Activated T-cell treated with anti-CD3 and anti-CD28 coated beads for 48 hours (primary cell): ENCODE measurements at regions not wholly inside any gene's neighbourhood (a gene's known extent, or its start where the extent isn't known, plus 50 kb on each side); places are given as distances from the start of the nearest gene placed in this dataset.
A peak's percentile ranks its signal among the peaks of the same experiment; 100 is the strongest.

Source experiments
- DNase-seq: peaks from one replicate; pipeline ENCODE4 v3.0.0-alpha.2; 2020; ENCODE audit warnings: low read depth

DNA sequence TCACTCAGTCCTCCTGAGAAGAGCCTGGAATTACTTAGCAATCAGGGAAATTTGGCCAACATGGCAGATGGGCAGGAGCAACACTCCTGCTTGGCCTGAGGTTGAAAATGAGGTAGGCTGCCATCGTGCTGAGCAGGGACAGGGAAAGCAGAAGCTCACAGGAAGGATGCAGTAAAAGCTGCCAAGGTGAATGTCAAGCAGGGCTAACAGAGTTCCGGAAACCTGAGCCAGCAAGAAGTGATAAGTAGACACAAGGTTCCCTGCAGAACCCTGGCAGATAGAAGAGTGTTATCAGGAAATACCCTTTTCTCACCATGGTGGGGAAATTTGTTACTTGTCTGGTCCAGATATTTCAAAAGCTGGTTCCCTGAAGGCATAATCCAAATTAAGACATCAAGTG is 454.3 kb upstream of the MEX3C start:
- DNase-seq: no peak

GRCh38 chr18:51653507-51654213 is 456.2 kb upstream of the MEX3C start:
- DNase-seq: no peak

DNA sequence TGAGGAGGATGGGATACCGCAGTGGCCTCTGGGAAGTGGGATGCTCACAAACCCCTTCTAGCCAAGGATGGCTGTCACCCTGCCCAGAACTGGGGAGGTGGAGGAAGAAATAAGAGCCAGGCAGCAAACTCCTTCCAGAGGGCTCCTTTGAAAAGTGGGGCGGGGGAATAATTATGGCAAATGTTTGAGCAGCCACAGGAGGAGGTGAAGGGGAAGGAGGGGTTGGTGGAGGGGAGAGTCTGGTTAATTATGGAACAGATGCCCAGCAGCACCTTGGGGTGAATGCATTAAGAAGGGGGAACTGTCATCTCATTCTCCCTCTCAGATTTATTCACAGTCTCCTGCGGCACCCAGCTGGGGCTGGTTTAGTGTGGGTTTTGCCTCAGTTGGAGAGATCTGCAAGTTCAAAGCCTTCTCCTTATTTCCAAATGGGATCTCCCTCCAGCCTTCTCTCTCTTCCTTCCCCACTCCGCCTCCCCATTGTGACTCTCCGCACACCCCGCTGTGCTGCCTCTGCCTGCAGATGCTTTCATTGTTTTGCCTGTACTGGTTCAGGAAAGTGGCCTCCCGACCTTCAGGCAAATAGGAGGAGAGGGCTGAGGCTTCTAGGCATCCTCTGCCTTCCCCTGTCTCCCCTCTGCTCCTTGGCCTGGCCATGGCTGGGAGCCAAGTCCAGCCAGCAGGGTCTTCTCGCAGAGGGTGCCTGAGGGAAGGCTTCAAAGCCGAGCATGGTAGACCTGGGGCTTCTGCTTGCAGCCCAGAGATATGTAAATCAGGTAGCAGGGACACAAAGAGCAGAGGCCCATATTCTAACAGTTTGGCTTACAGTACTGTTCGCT is 457.2 kb upstream of the MEX3C start:
- no peak for DNase-seq

GRCh38 chr18:51655327-51655698 is 457.8 kb upstream of the MEX3C start:
- DNase-seq: no peak

DNA sequence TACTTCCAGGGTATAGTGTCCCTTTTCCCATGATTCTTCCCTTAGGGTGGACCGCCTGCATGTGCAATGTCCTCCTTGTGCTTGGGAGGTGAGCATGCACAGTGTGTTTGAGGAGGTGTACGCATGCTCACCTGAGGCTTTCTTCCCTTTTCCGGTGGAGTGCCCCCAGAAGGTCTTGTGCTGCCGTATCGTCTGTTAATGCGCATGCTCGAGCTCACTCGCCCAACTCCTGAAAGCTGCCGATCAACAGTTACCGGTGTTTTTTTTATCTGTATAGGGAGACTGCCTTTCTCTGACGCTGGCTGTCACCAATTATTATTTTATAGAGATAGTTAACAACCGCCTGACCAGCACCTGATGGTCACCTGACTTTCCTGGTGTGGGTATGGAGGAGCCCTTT is 458.8 kb upstream of the MEX3C start:
- DNase-seq: no peak

GRCh38 chr18:51658436-51658835 is 461.0 kb upstream of the MEX3C start:
- no peak for DNase-seq

- no peak for DNase-seq
Measured at GRCh38 chr18:51659781-51660180, 462.3 kb upstream of the MEX3C start.

- no peak for DNase-seq
Measured at GRCh38 chr18:51660188-51660715, 462.8 kb upstream of the MEX3C start.

DNA sequence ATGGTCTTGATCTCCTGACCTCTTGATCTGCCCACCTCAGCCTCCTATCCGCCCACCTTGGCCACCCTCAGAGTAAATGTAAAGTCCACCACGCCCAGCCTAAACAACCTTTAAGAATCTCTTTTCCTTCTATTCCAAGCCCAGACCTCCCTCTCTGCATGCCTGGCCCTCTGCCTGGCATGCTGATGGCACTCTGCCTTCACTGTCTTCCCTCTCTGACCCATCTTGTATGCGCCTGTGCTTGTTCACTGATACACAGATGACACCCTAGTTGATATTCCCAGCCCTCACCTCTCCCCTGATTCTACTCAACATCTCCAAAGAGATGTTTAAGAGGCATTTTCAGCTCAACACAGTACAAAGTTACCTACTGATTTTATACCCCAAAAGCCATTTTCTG is 466.8 kb upstream of the MEX3C start:
- no peak for DNase-seq

DNA sequence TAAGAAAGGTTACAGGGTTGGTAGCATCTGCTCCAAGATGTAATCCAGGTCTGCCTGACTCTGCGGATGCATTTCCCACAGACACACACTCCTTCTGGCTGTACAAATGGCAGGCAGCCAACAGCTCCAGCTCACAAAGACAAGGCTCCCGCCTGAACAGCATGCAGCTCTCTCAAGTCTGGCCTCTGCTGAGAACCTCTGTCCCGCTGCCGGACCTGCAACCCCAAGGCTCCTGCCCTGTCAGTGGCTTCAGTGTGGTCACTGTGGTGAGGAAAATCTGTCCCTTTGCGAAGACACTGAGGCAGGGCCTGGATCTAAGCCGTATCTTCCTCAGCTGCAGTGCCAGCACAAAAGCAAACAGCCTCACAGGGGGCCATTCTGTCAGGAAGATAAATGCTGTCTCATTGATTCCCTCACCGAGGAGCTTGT is 469.3 kb upstream of the MEX3C start:
- DNase-seq: no peak

GRCh38 chr18:51668101-51668500 is 470.6 kb upstream of the MEX3C start:
- DNase-seq: peak; percentile 38

GRCh38 chr18:51668607-51669006 is 471.1 kb upstream of the MEX3C start:
- DNase-seq: no peak

GRCh38 chr18:51686590-51686989 is 489.1 kb upstream of the MEX3C start:
- DNase-seq: no peak

GRCh38 chr18:51687845-51688585 is 490.5 kb upstream of the MEX3C start:
- no peak for DNase-seq

DNA sequence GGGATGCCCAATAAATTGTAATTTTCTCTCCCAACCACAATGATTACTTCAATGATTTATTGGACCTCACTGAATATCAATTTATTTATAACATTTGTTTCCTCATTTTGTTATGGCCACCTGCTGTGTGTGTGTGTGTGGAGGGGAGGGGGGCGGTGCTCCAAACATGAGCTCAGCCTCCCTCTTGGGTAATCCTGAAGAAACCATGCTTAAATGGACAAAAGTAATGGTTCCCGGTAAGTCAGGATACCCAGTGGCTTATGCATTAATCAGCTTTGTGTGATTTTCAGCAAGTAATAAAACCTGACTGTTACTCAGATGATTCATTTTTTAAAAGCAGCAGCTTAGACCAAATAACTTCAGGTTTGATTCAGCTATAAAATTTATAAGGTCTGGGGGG is 495.1 kb upstream of the MEX3C start:
- no peak for DNase-seq

DNA sequence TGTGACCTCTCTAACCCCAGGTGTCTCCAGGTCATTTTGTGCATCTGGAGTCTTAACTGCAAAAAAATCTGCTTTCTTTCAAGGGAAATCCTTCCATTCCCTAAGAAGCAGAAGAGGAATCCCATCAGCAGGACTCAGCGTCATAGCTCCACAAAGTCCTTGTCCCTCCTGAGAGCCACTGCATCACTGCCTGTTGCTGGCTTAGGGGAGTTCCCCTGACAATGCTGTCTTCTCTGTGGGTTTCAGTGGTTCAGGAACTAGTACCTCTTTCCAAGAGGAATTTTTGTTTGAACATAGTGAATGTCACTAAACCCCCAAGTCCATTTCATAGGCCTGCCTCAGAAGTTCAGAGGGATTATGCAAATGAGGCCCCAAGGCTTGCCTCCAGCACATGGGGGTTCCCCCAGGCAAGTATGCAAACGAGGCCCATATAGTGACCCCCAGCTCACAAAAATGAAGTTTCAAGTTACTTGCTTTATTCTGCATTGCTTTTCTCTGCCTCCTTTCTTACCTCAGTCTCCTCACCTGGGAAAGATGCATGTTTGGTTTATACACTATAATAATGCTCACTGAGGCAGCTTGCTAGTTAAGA is 513.9 kb upstream of the MEX3C start:
- no peak for DNase-seq

DNA sequence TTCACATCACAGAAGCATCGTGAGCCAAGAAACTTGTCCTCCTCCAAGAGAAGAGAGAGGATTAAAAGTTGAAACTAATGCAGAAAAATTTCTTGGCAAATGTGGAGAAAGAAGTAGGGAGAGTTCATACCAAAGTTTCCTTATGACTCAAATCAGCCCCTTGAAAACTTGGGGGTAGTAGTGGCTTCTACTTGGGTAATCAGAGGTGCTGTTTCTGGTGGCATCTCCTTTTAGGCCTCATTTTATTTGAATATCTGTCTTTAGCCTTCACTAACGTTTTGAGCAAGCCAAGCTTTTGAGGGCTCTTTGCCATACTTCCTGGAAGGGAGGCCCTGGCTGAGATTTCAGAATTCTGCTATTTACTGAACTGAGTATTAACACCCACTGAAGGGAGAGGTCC is 515.3 kb upstream of the MEX3C start:
- no peak for DNase-seq

GRCh38 chr18:51716277-51716676 is 518.8 kb upstream of the MEX3C start:
- no peak for DNase-seq

DNA sequence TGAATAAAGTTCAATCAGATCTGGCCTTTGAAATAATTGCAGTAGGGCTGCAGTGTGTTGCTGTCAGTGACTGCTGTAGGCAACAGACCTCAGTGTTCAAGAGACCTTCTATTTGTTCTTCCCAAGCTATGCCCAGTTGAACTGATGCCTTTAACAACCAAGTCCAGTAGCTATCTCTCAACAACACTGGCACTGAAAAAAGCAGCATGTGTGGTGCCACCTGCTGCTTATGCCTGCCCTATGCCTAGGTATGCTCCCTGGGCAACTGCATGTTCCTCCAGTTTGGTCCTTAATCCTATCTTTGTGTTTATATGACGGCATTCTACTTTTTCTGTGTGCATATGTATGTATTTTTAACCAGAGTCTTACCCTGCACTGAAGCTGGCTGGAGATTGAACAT is 523.9 kb upstream of the MEX3C start:
- DNase-seq: no peak

GRCh38 chr18:51721996-51722395 is 524.5 kb upstream of the MEX3C start:
- DNase-seq: no peak

DNA sequence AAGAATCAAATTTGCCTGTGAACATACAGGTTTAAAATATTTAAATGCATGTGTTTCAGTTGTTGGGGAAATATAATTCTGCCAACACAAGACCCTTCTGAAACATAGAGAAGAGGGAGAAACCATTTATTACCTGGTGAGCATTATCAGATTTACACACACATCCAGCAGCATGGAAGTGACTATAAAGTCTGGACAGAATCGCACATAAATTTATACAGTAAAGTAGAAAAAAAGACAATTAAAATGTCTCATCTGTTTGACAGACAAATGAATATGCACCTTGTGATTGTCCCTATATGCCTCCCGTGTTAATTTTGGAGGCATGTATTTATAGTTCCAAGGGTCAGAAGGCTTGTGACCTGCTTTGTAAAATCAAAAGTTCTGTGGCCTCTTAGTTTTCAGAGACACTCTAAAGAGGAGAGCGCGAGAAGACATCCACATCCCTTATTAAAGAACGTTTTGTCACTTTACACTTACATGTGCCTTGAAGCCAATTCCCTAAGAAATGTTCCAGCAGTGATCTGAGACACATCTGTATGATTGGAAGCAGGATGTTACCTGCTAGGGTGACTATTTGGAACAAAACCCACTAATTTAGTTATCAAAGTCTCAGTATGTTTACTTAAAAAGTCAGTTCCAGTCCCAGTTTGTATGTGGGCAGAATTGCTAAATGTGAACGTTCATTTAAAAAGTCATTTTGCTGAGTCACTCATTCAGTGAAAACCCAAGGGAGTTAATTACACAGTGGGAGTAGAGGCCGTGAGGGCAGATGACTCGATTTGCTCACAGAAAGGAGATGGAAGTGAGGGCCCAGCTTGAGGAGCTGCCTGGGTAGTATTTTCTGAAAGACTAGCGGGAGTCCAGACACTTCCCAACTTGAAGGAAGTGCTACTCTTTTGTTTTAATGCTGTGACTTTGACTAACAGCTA is 527.6 kb upstream of the MEX3C start:
- no peak for DNase-seq
